ENCODE measurements at regions not wholly inside any gene's neighbourhood (a gene's known extent, or its start where the extent isn't known, plus 50 kb on each side); places are given as distances from the start of the nearest gene placed in this dataset.

DNA sequence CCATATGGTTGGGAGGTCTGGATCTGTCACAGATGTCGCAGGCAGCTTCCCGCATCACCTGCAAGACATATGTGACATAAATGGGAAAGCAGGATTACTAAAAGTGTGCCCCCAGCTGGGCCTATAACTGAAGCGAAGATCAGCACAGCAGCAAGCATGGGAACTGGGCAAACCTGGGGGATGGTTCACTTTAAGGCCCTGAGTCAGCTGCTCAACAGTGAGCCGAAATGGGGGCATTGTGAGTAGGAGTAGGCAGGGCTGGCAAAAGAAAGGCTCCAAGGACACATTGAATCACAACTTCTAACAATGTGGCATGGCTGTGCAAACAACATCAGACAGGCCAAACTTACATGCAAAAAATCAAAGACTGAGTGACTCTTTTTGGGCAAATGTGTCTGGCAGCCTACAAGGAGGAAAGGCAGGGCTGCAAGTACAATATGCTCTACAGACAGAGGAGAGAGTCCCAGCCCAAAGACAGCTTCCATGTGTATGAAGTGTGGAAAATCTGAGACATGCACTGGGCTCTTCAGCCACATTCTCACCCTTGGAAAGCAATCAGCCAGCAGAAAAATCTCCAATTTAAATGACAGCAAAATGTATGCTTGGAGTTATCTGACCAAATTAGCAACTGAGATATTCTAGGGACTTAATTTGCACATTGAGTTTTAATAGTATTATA is 531.0 kb upstream of the MMS22L start:
- Histone ChIP-seq H3K36me3 (ENCODE audit: control insufficient read depth in 2 of 2, insufficient read depth in 2 of 2, low read length in 1 of 2) (no peaks in the 10 kb centered on the region), H3K4me3 (no peak overlapping the region), H2AFZ (ENCODE audit: control insufficient read depth, low read depth, low read length) (no peak overlapping the region), H3K4me1 (ENCODE audit: control insufficient read depth, insufficient read depth, low read length) (no peaks in the 10 kb centered on the region), H3K4me2 (ENCODE audit: control insufficient read depth, insufficient read depth) (no peak overlapping the region), H4K20me1 (ENCODE audit: control insufficient read depth, insufficient read depth) (no peaks in the 10 kb centered on the region), H3K9me3 (replicated peaks; ENCODE audit: control insufficient read depth, insufficient read depth, low read length) (no peaks in the 10 kb centered on the region), H3K9ac (ENCODE audit: control insufficient read depth, insufficient read depth, low read length) (no peak overlapping the region), H3K27me3 (replicated peaks in 1 of 2; ENCODE audit: control insufficient read depth in 2 of 2, insufficient read depth in 2 of 2, low read length in 1 of 2) (no peaks in the 10 kb centered on the region), H3K27ac (ENCODE audit: control insufficient read depth, insufficient read depth) (no peak overlapping the region), H3K79me2 (ENCODE audit: control insufficient read depth, insufficient read depth, low read length) (no peaks in the 10 kb centered on the region)
- FAIRE-seq (no peak), DNase-seq (ENCODE audit: low read depth, low spot score) (no peak), ATAC-seq (no peak)
- SMC1A ChIA-PET (ENCODE audit: uncharacterized antibody, unreplicated experiment) = interaction anchor here (0.7 kb wide), 1 partner anchor 11 kb away, joined by 3 read pairs; no protein-coding TSS in a partner anchor
- in situ Hi-C loops (cut with MboI) = no loop called here
- POLR2A ChIA-PET = no interaction called here
- TF ChIP-seq SIN3A (IDR thresholded peaks at IDR 0.05; ENCODE audit: low read depth, low read length) (no peak), MTA3 (IDR thresholded peaks at IDR 0.05; ENCODE audit: borderline replicate concordance, low read length) (no peak), SMARCA5 (IDR thresholded peaks at IDR 0.05) (no peak), ZNF217 (IDR thresholded peaks at IDR 0.05) (no peak), ATF3 (IDR thresholded peaks at IDR 0.05; ENCODE audit: borderline replicate concordance, extremely low read depth, low read depth, low read length) (no peak), GATAD2B (conservative IDR thresholded peaks at IDR 0.05; ENCODE audit: low read depth) (no peak), ZBTB4 (CRISPR knock-in tag; IDR thresholded peaks at IDR 0.05) (no peak)
- RAD21 ChIA-PET (ENCODE audit: unreplicated experiment) = no interaction called here
- WGBS (ENCODE audit: insufficient coverage, insufficient replicate concordance, low lambda C conversion rate, missing lambda C conversion rate) = 26% methylated on average over 4 of the region's 4 CpGs
- intact Hi-C loops (cut with micrococcal nuclease; ENCODE audit: unreplicated experiment) = no loop called here
- CTCF ChIA-PET = interaction anchor here (0.9 kb wide), 1 partner anchor 10 kb away, joined by 3 read pairs; no protein-coding TSS in a partner anchor
- no TSS peak for BruUV-seq (replicated peaks)

All from GM12878 (cell line).